ENCODE measurements at regions not wholly inside any gene's neighbourhood (a gene's known extent, or its start where the extent isn't known, plus 50 kb on each side); places are given as distances from the start of the nearest gene placed in this dataset.

DNA sequence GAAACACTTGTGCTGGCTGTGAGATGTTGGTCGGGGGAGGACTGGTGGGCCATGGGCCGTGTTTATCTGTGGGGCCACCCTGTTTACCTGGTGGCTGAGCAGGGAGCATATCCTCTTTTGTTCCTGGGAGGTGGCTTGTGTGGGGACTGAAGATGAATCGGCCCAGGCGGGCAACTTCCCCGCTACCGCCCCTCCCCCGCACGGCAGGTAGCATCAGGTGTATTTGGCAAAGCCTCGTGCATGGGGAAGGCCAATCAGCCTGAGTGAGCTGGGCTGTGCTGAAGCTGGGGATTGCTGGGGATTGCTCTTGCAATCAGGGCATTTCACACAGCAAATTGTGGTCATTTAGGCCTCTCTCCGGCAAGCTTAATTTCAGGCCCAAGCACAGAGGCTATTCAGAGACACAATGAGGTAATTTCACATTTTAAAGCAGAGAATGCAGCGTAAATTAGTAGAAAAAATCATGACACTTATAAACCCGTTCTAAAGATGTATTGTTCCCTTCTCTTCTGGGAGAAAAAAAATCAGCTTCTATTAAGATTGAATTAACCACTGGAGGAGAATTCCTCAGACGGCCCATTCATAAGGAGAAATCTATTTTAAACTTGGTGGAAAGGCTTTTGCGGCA, 197.7 kb upstream of the POU3F1 start:
- DNase-seq = no peak

- no peak for DNase-seq
Observed at GRCh38 chr1:38243106-38243505, 196.5 kb upstream of the POU3F1 start.

DNA sequence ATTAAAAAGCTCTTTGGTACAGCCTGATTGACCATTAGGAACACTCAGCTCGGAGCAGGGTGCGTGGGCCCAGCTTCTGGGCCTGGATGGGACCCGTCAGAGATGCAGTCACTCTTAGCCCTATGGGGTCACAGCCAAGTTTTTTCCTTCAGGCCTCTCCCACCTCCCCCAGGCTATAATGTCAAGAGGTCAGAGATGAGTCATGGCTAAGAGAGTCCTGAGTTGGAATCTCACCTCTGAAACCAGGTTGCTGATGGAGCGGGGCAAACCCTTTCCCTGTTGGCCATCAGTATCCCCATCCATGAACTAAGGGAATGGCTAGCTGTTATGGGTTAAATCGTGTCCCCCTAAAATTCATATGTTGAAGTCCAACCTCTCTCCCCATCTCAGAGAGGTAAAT, 195.9 kb upstream of the POU3F1 start:
- DNase-seq = no peak

- DNase-seq = no peak
Observed at GRCh38 chr1:38241594-38242334, 195.2 kb upstream of the POU3F1 start.

- DNase-seq = no peak
Observed at GRCh38 chr1:38240618-38241017, 194.0 kb upstream of the POU3F1 start.

- DNase-seq = no peak
Observed at GRCh38 chr1:38239258-38239835, 192.8 kb upstream of the POU3F1 start.

- no peak for DNase-seq
Observed at GRCh38 chr1:38238294-38238693, 191.7 kb upstream of the POU3F1 start.

GRCh38 chr1:38235705-38236104, 189.1 kb upstream of the POU3F1 start:
- no peak for DNase-seq

GRCh38 chr1:38231941-38232340, 185.3 kb upstream of the POU3F1 start:
- DNase-seq = no peak

- no peak for DNase-seq
Observed at GRCh38 chr1:38228718-38229117, 182.1 kb upstream of the POU3F1 start.

- DNase-seq = no peak
Observed at GRCh38 chr1:38225745-38226144, 179.2 kb upstream of the POU3F1 start.

DNA sequence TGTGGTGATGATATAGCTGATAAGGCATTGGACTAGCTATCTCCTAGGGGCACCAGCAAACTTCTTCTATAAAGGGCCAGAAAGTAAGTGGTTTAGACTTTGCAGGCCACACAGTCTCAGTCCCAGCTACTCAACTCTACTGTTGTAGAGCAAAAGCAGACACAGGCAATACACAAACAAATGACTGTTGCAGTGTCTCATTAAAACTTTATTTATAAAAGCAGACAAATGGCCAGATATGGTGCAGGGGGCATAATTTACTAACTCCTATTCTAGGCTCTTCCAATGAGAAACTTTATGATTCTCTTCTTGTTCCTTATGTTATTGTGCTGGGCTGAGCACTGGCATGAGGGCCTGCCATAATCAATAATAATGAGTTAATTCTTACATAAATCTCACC, 176.8 kb upstream of the POU3F1 start:
- DNase-seq = no peak

GRCh38 chr1:38222891-38223290, 176.3 kb upstream of the POU3F1 start:
- DNase-seq = no peak

GRCh38 chr1:38221006-38221649, 174.5 kb upstream of the POU3F1 start:
- DNase-seq = no peak

GRCh38 chr1:38217316-38217715, 170.7 kb upstream of the POU3F1 start:
- no peak for DNase-seq

- no peak for DNase-seq
Observed at GRCh38 chr1:38213646-38214434, 167.2 kb upstream of the POU3F1 start.

DNA sequence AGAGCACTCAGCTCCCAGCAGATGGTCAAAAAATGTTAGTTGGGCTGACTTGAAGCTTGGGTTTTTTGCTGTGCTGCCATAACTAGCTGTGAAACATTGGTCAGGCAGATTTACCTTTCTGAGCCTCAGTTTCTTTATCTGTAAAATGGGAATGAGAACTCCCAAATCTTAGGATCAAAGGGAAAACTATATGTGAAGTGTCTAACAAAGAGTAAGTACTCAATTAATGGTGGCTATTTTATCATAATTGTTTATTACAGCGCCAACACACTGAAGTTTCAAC, 164.2 kb upstream of the POU3F1 start:
- no peak for DNase-seq

GRCh38 chr1:38210021-38210894, 163.7 kb upstream of the POU3F1 start:
- no peak for DNase-seq

DNA sequence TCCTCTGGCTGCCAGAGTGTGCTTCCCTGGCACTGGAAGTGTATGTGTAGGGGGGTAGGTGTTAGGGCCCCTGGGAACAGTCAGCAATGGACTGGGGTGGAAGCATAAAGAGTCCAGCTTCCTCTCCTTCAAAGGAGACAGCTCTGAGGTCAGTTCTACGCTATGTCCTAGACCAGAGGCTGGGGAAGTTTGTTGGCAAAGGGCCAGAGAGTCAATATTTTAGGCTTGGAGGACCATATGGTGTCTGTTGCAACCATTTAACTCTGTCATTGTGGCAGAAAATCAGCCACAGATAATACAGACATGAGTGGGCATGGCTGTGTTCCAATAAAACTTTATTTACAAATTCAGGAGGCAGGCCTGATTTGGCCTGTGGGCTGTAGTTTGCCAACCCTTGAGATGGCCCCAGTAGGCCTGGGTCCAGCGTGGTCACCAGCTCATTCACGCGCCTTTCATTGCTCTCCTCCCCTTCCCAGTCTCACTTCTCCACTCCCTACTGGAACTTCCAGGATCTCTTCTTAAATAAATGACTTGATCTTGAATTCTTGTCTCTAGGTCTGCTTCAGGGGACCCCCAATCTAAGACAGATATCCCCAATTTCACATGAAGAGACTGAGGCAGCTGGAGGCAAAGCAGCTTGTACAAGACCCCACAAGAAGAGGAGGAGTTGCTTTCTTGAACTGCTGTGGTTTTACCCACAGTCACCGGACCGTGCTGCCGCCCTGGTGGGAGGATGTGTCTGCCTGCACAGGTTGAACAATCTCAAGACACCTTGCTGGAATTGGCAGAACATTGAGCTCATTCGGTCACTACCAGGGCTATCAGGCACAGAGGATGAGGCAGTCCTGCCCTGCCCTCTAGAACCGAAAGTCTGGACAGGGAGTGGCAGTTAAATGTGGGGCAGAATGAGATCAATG, 162.4 kb upstream of the POU3F1 start:
- DNase-seq = no peak

GRCh38 chr1:38207906-38208305, 161.3 kb upstream of the POU3F1 start:
- DNase-seq = no peak

- no peak for DNase-seq
Observed at GRCh38 chr1:38207275-38207674, 160.7 kb upstream of the POU3F1 start.
